ENCODE measurements at regions not wholly inside any gene's neighbourhood (a gene's known extent, or its start where the extent isn't known, plus 50 kb on each side); places are given as distances from the start of the nearest gene placed in this dataset.

DNA sequence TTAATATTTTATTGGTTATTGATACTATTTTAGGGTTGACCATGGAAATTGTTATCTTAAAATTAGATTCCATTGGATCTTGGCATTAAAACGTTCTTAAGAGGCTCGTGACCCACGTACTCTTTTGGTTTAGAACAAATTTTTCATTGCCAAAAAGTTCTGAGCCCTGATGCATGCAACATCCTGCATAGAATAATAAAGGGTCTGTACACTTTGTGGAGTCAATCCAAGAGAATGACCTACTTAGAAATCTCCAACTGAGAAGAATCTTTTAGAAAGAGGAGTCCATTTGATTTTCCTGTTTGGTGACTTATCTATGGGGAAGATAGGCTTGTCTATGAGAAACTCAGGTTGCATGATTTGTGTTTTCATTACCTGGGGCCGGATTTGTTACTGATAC lies 404.2 kb upstream of the RGMA start:
- Mint-ChIP-seq H3K27me3 (no peaks in the 10 kb centered on the region), H3K9me3 (no peaks in the 10 kb centered on the region), H3K36me3 (ENCODE audit: low read depth) (no peaks in the 10 kb centered on the region), H3K4me1 (ENCODE audit: low read depth) (no peaks in the 10 kb centered on the region), H3K4me3 (no peak overlapping the region), H3K27ac (no peak overlapping the region)
- intact Hi-C loops (cut with micrococcal nuclease), result no loop called here
- CTCF ChIA-PET, result no interaction called here
- TF ChIP-seq, protein P1, sequence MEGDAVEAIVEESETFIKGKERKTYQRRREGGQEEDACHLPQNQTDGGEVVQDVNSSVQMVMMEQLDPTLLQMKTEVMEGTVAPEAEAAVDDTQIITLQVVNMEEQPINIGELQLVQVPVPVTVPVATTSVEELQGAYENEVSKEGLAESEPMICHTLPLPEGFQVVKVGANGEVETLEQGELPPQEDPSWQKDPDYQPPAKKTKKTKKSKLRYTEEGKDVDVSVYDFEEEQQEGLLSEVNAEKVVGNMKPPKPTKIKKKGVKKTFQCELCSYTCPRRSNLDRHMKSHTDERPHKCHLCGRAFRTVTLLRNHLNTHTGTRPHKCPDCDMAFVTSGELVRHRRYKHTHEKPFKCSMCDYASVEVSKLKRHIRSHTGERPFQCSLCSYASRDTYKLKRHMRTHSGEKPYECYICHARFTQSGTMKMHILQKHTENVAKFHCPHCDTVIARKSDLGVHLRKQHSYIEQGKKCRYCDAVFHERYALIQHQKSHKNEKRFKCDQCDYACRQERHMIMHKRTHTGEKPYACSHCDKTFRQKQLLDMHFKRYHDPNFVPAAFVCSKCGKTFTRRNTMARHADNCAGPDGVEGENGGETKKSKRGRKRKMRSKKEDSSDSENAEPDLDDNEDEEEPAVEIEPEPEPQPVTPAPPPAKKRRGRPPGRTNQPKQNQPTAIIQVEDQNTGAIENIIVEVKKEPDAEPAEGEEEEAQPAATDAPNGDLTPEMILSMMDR (IDR thresholded peaks at IDR 0.05), result no peak
- ATAC-seq, result no peak
- no peak for DNase-seq
- POLR2A ChIA-PET, result no interaction called here

DNA sequence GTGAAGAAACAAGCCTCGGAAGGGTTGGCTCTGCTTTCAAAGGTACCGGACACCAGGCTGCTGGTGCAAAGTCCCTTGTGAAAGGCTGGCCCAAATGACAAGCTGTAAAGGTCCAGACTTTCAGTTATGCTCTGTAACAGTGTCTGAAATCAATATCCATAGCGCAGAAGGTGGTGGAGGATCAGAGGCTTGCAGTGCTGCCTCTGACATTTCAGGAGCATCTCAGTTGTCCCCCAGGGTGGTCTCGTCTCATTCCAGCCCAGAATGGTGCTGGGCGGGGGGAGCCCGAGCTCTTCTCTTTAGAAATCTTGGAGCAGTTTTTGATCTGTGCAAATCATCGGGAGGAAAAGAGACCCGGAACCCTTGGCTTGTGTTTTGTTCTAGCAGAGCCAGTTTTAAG lies 402.3 kb upstream of the RGMA start:
- intact Hi-C loops (cut with micrococcal nuclease), result no loop called here
- Mint-ChIP-seq H3K27ac (no peak overlapping the region), H3K27me3 (no peaks in the 10 kb centered on the region), H3K9me3 (no peaks in the 10 kb centered on the region), H3K36me3 (ENCODE audit: low read depth) (no peaks in the 10 kb centered on the region), H3K4me1 (ENCODE audit: low read depth) (no peaks in the 10 kb centered on the region), H3K4me3 (no peak overlapping the region)
- TF ChIP-seq, protein P1 (IDR thresholded peaks at IDR 0.05), result no peak
- no peak for DNase-seq
- no peak for ATAC-seq
- ChIA-PET POLR2A (no interaction called here), CTCF (no interaction called here)

DNA sequence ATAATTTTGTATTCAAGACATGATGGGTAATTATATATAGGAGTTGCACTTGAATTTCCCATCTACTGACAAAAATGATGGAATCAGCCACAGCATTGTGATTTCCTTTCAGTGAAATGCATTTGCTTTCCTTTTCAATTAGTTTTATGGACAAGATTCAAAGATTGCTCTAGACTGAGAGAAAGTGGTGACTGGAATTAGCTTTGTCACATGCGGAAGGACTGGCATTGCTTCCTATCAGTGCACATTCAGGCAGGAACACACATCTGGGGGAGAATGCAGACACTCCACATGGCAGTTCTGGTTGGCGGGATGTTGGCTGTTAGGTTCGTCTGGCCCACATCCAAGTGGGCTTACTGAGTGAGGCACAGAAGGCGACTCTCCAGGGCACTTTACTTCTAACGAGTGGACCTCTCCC lies 399.3 kb upstream of the RGMA start:
- DNase-seq, result no peak
- H3K27ac Mint-ChIP-seq, result no peak overlapping the region
- no peaks in the 10 kb centered on the region for H3K9me3 Mint-ChIP-seq
- H3K27me3 Mint-ChIP-seq, result peaks cover 2% of the 10 kb centered on the region
- H3K4me3 Mint-ChIP-seq, result no peak overlapping the region
- TF ChIP-seq, protein P1 (IDR thresholded peaks at IDR 0.05), result no peak
- POLR2A ChIA-PET, result no interaction called here
- H3K4me1 Mint-ChIP-seq (ENCODE audit: low read depth), result no peaks in the 10 kb centered on the region
- CTCF ChIA-PET, result no interaction called here
- no peaks in the 10 kb centered on the region for H3K36me3 Mint-ChIP-seq (ENCODE audit: low read depth)
- intact Hi-C loops (cut with micrococcal nuclease), result no loop called here
- no peak for ATAC-seq

DNA sequence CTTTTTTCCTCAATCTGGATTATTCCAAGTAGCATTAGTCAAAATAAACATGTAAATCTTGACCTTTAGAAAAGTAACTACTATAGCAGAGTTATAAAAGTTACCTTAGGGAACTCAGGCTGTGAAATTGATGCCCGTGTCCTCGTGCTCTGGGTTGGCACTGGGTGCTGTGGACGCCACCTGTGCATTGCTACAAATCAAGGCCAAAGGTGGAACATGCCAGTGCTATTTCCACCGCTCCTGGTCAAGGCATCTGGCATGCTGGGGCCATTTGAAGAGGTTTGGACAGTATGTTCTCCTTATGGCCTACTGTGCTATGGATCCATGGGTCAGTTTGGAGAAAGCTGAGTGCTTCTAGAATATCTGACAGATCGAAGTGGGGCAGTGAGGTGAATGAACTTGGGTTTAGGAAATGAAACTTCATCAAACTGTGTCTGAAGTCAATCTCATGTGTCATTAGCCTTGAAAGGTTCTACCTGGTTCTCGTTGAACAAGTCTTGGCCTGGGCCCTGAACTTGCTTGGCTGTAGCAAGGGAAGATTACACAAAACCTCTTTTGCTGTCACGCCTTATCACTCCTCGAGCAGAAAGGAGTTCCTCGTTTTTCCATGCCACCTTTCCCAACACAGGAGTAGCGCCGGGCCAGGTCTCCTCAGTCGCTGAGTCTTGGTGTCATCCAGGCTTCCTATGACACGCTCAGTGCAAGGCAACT lies 397.6 kb upstream of the RGMA start:
- Mint-ChIP-seq H3K36me3 (ENCODE audit: low read depth) (no peaks in the 10 kb centered on the region), H3K27ac (no peak overlapping the region), H3K4me3 (no peak overlapping the region), H3K4me1 (ENCODE audit: low read depth) (no peaks in the 10 kb centered on the region), H3K27me3 (peaks cover 2% of the 10 kb centered on the region), H3K9me3 (no peaks in the 10 kb centered on the region)
- ATAC-seq (no peak), DNase-seq (no peak)
- TF ChIP-seq, protein P1 (IDR thresholded peaks at IDR 0.05), result no peak
- ChIA-PET POLR2A (no interaction called here), CTCF (no interaction called here)
- intact Hi-C loops (cut with micrococcal nuclease), result no loop called here

DNA sequence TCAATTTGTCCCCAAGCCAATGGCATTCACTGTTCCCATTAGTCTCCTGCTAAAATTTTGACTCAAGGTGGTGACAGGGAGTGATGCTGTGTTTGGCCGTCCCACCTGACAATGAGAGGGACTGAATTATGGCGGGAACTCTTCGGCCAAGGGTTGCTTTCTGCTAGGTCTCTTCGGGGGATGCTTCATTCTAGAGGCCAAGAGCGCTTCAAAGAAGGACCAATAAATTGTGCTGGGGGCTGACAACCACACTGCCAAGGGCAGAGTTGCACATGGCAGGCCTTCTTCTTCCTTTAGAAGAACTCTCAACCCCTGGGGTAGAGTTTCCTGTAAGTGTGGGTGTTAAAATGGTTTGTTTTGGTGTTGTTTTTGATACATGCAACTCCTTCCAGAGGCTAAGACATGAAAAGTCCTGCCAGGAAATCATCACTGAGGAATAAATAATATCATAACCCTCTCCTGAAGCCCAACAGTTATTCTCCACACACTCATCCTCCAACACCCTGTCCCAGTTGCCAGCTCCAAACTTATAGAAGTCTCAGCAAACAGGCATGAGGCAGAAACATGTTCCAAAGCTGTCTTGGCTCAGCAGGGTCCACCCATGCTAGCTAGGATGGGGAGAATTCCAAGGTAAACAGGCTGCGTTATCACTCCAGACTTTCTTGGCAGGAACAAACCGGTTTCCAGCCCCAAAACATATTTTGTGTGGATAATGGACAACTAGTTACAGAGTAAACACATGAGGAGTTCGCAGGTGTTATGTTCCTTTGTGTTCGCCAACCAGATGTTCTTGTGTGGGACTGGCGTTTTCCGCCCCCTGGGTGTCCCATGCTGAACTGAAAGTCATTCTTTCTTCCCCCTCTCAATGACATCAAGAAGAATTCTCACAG lies 396.7 kb upstream of the RGMA start:
- CTCF ChIA-PET, result no interaction called here
- H3K9me3 Mint-ChIP-seq, result no peaks in the 10 kb centered on the region

More for the DNA sequence above, 396.7 kb upstream of the RGMA start:
- Mint-ChIP-seq H3K27ac (no peak overlapping the region), H3K36me3 (ENCODE audit: low read depth) (no peaks in the 10 kb centered on the region), H3K27me3 (peaks cover 2% of the 10 kb centered on the region), H3K4me1 (ENCODE audit: low read depth) (no peaks in the 10 kb centered on the region), H3K4me3 (no peak overlapping the region)
- TF ChIP-seq, protein P1 (IDR thresholded peaks at IDR 0.05), result no peak
- DNase-seq (no peak), ATAC-seq (no peak)
- intact Hi-C loops (cut with micrococcal nuclease), result no loop called here
- POLR2A ChIA-PET, result no interaction called here
